ENCODE measurements at regions not wholly inside any gene's neighbourhood (a gene's known extent, or its start where the extent isn't known, plus 50 kb on each side); places are given as distances from the start of the nearest gene placed in this dataset.

DNA sequence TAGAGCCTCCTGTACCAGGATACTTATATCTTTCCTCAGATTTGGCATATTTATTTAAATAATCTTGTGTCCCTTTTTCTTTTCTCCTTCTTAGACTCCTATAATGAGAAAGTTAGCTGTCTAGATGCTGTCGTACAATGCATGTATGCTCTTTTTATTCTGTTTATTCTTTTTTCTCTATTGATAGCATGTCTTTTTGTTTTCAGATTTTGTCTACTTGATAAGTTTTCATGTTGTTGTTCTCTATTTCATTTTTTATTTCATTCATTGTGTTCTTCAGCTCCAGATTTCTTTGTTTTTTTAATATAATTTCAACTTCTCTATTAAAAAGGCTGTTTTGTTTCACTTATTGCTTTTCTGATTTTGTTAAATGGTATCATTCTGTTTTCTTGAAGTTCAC, 674.3 kb upstream of the POU3F3 start:
- Histone ChIP-seq H3K9me3 (ENCODE audit: control insufficient read depth in 4 of 4, insufficient read depth in 3 of 4, low read length in 3 of 4) (peaks cover 0 to 9% (median 2%) of the 10 kb centered on the region in 4 donors), H3K36me3 (ENCODE audit: control insufficient read depth in 4 of 4, insufficient read depth in 4 of 4, low read length in 4 of 4) (no peaks in the 10 kb centered on the region), H3K27ac (ENCODE audit: low read depth in 1 of 2, low read length in 1 of 2) (no peak overlapping the region), H3K9ac (ENCODE audit: insufficient read depth in 1 of 2, low read length in 2 of 2) (no peak overlapping the region), H3K4me1 (ENCODE audit: control insufficient read depth in 5 of 5, insufficient read depth in 5 of 5, low read length in 5 of 5) (no peaks in the 10 kb centered on the region), H3K4me3 (no peak overlapping the region), H3K27me3 (ENCODE audit: control insufficient read depth in 3 of 3, insufficient read depth in 3 of 3, low read length in 2 of 3) (no peaks in the 10 kb centered on the region)
- WGBS, 2 donors = 98 to 100% methylated on average over 1 of the region's 1 CpG
- DNase-seq = no peak
- ATAC-seq (ENCODE audit: insufficient read depth, low FRiP score) = no peak
- TF ChIP-seq, protein P1, sequence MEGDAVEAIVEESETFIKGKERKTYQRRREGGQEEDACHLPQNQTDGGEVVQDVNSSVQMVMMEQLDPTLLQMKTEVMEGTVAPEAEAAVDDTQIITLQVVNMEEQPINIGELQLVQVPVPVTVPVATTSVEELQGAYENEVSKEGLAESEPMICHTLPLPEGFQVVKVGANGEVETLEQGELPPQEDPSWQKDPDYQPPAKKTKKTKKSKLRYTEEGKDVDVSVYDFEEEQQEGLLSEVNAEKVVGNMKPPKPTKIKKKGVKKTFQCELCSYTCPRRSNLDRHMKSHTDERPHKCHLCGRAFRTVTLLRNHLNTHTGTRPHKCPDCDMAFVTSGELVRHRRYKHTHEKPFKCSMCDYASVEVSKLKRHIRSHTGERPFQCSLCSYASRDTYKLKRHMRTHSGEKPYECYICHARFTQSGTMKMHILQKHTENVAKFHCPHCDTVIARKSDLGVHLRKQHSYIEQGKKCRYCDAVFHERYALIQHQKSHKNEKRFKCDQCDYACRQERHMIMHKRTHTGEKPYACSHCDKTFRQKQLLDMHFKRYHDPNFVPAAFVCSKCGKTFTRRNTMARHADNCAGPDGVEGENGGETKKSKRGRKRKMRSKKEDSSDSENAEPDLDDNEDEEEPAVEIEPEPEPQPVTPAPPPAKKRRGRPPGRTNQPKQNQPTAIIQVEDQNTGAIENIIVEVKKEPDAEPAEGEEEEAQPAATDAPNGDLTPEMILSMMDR (IDR thresholded peaks at IDR 0.05; ENCODE audit: control extremely low read depth, extremely low read depth) = no peak

DNA sequence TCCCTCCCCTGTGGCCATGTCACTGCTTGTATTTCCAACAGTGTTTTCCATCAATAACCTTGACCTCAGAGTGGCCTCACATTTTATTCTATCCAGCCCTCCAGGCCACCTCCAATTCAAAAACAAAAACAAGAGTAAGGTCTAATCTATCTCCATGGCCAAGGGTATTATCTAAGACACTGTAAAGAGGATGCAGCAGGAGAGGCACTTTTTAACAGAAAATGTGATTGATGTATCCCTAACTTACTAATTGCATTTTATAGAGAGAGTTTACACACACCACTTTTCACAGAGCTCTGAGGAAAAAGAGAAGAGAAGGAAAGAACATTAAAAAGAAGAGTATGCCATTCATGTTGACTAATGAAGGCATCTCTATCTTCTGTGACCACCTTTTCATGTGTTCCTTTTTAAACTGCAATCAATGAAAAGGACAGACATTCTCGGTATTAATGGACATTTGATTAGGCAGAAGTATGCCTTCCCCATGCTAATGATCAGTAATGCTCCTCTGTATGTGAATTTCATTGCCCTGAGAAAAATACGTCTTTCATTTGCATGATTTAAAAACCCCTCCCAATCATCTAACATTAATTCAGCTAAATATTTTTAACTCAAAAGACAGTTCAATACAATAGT, 653.3 kb upstream of the POU3F3 start:
- Histone ChIP-seq H3K36me3 (ENCODE audit: control insufficient read depth in 4 of 4, insufficient read depth in 4 of 4, low read length in 4 of 4) (no peaks in the 10 kb centered on the region), H3K4me3 (no peak overlapping the region), H3K27me3 (ENCODE audit: control insufficient read depth in 3 of 3, insufficient read depth in 3 of 3, low read length in 2 of 3) (no peaks in the 10 kb centered on the region), H3K9ac (ENCODE audit: insufficient read depth in 1 of 2, low read length in 2 of 2) (no peak overlapping the region), H3K9me3 (ENCODE audit: control insufficient read depth in 4 of 4, insufficient read depth in 3 of 4, low read length in 3 of 4) (no peaks in the 10 kb centered on the region), H3K27ac (ENCODE audit: low read depth in 1 of 2, low read length in 1 of 2) (no peak overlapping the region), H3K4me1 (ENCODE audit: control insufficient read depth in 5 of 5, insufficient read depth in 5 of 5, low read length in 5 of 5) (no peaks in the 10 kb centered on the region)
- WGBS, 2 donors = 86 to 89% methylated on average over 2 of the region's 2 CpGs
- DNase-seq = no peak
- TF ChIP-seq, protein P1 (IDR thresholded peaks at IDR 0.05; ENCODE audit: control extremely low read depth, extremely low read depth) = no peak
- no peak for ATAC-seq (ENCODE audit: insufficient read depth, low FRiP score)

- TF ChIP-seq, protein P1 (IDR thresholded peaks at IDR 0.05; ENCODE audit: control extremely low read depth, extremely low read depth) = no peak
- ATAC-seq (ENCODE audit: insufficient read depth, low FRiP score) = no peak
- DNase-seq = no peak
- H3K27me3 ChIP-seq (ENCODE audit: control insufficient read depth in 3 of 3, insufficient read depth in 3 of 3, low read length in 2 of 3) = no peaks in the 10 kb centered on the region
- no peak overlapping the region for H3K9ac ChIP-seq (ENCODE audit: insufficient read depth in 1 of 2, low read length in 2 of 2)
- H3K27ac ChIP-seq (ENCODE audit: low read depth in 1 of 2, low read length in 1 of 2) = no peak overlapping the region
- H3K36me3 ChIP-seq (ENCODE audit: control insufficient read depth in 4 of 4, insufficient read depth in 4 of 4, low read length in 4 of 4) = no peaks in the 10 kb centered on the region
- H3K4me1 ChIP-seq (ENCODE audit: control insufficient read depth in 5 of 5, insufficient read depth in 5 of 5, low read length in 5 of 5) = no peaks in the 10 kb centered on the region
- peaks cover 0 to 3% (median 0%) of the 10 kb centered on the region in 4 donors for H3K9me3 ChIP-seq (ENCODE audit: control insufficient read depth in 4 of 4, insufficient read depth in 3 of 4, low read length in 3 of 4)
- 82 to 85% methylated on average over 8 of the region's 8 CpGs for WGBS, 2 donors
- H3K4me3 ChIP-seq = no peak overlapping the region
These were observed 640.2 kb upstream of the POU3F3 start for GRCh38 chr2:104213758-104214157.
